ENCODE measurements at regions not wholly inside any gene's neighbourhood (a gene's known extent, or its start where the extent isn't known, plus 50 kb on each side); places are given as distances from the start of the nearest gene placed in this dataset.
"Not testable (repeated sequence)": the region's sequence is repeated elsewhere in the genome, so short reads cannot be mapped to it uniquely, and the experiment has no call there.

GRCh38 chr22:11605468-11605981, 3922.5 kb upstream of the OR11H1 start:
- no peak overlapping the region for H3K4me3 Mint-ChIP-seq (ENCODE audit: unreplicated experiment)
- peaks cover 8% of the 10 kb centered on the region for H3K27me3 Mint-ChIP-seq (ENCODE audit: unreplicated experiment)
- peaks cover 11% of the 10 kb centered on the region for H3K36me3 Mint-ChIP-seq (ENCODE audit: unreplicated experiment)
- no peak overlapping the region for H3K27ac Mint-ChIP-seq (ENCODE audit: unreplicated experiment)
- no peak for DNase-seq
- no peaks in the 10 kb centered on the region for H3K4me1 Mint-ChIP-seq (ENCODE audit: low read depth, unreplicated experiment)
- H3K9me3 Mint-ChIP-seq (ENCODE audit: unreplicated experiment) = peaks cover 32% of the 10 kb centered on the region
- no peak for TF ChIP-seq CTCF (IDR thresholded peaks at IDR 0.05; ENCODE audit: partially characterized antibody, unreplicated experiment)

GRCh38 chr22:11606047-11607000, 3921.7 kb upstream of the OR11H1 start:
- Mint-ChIP-seq H3K9me3 (ENCODE audit: unreplicated experiment) (peaks cover 37% of the 10 kb centered on the region), H3K27me3 (ENCODE audit: unreplicated experiment) (peaks cover 13% of the 10 kb centered on the region), H3K36me3 (ENCODE audit: unreplicated experiment) (peaks cover 17% of the 10 kb centered on the region)
- DNase-seq; H3K27ac Mint-ChIP-seq (ENCODE audit: unreplicated experiment); H3K4me3 Mint-ChIP-seq (ENCODE audit: unreplicated experiment); H3K4me1 Mint-ChIP-seq (ENCODE audit: low read depth, unreplicated experiment): not testable (repeated sequence)

GRCh38 chr22:11607215-11607614, 3920.8 kb upstream of the OR11H1 start:
- H3K27me3 Mint-ChIP-seq (ENCODE audit: unreplicated experiment) = peaks cover 17% of the 10 kb centered on the region
- peaks cover 39% of the 10 kb centered on the region for H3K9me3 Mint-ChIP-seq (ENCODE audit: unreplicated experiment)
- H3K27ac Mint-ChIP-seq (ENCODE audit: unreplicated experiment); DNase-seq; H3K4me1 Mint-ChIP-seq (ENCODE audit: low read depth, unreplicated experiment); H3K4me3 Mint-ChIP-seq (ENCODE audit: unreplicated experiment): not testable (repeated sequence)
- peaks cover 24% of the 10 kb centered on the region for H3K36me3 Mint-ChIP-seq (ENCODE audit: unreplicated experiment)

GRCh38 chr22:11608486-11608885, 3919.5 kb upstream of the OR11H1 start:
- not testable (repeated sequence) for H3K27ac Mint-ChIP-seq (ENCODE audit: unreplicated experiment); H3K4me3 Mint-ChIP-seq (ENCODE audit: unreplicated experiment); H3K4me1 Mint-ChIP-seq (ENCODE audit: low read depth, unreplicated experiment); DNase-seq
- peaks cover 47% of the 10 kb centered on the region for H3K9me3 Mint-ChIP-seq (ENCODE audit: unreplicated experiment)
- H3K27me3 Mint-ChIP-seq (ENCODE audit: unreplicated experiment) = peaks cover 20% of the 10 kb centered on the region
- peaks cover 28% of the 10 kb centered on the region for H3K36me3 Mint-ChIP-seq (ENCODE audit: unreplicated experiment)

GRCh38 chr22:11609193-11609592, 3918.8 kb upstream of the OR11H1 start:
- H3K27ac Mint-ChIP-seq (ENCODE audit: unreplicated experiment); DNase-seq; H3K4me1 Mint-ChIP-seq (ENCODE audit: low read depth, unreplicated experiment); H3K4me3 Mint-ChIP-seq (ENCODE audit: unreplicated experiment): not testable (repeated sequence)
- peaks cover 50% of the 10 kb centered on the region for H3K9me3 Mint-ChIP-seq (ENCODE audit: unreplicated experiment)
- peaks cover 23% of the 10 kb centered on the region for H3K27me3 Mint-ChIP-seq (ENCODE audit: unreplicated experiment)
- peaks cover 28% of the 10 kb centered on the region for H3K36me3 Mint-ChIP-seq (ENCODE audit: unreplicated experiment)

GRCh38 chr22:11611280-11611679, 3916.7 kb upstream of the OR11H1 start:
- peaks cover 63% of the 10 kb centered on the region for H3K9me3 Mint-ChIP-seq (ENCODE audit: unreplicated experiment)
- not testable (repeated sequence) for H3K4me1 Mint-ChIP-seq (ENCODE audit: low read depth, unreplicated experiment); H3K27ac Mint-ChIP-seq (ENCODE audit: unreplicated experiment); DNase-seq; H3K4me3 Mint-ChIP-seq (ENCODE audit: unreplicated experiment)
- peaks cover 28% of the 10 kb centered on the region for H3K36me3 Mint-ChIP-seq (ENCODE audit: unreplicated experiment)
- peaks cover 28% of the 10 kb centered on the region for H3K27me3 Mint-ChIP-seq (ENCODE audit: unreplicated experiment)

GRCh38 chr22:11611876-11612275, 3916.1 kb upstream of the OR11H1 start:
- not testable (repeated sequence) for DNase-seq; H3K27ac Mint-ChIP-seq (ENCODE audit: unreplicated experiment); H3K4me3 Mint-ChIP-seq (ENCODE audit: unreplicated experiment); H3K4me1 Mint-ChIP-seq (ENCODE audit: low read depth, unreplicated experiment)
- peaks cover 67% of the 10 kb centered on the region for H3K9me3 Mint-ChIP-seq (ENCODE audit: unreplicated experiment)
- peaks cover 31% of the 10 kb centered on the region for H3K27me3 Mint-ChIP-seq (ENCODE audit: unreplicated experiment)
- peaks cover 31% of the 10 kb centered on the region for H3K36me3 Mint-ChIP-seq (ENCODE audit: unreplicated experiment)

GRCh38 chr22:11613081-11613897, 3914.7 kb upstream of the OR11H1 start:
- Mint-ChIP-seq H3K36me3 (ENCODE audit: unreplicated experiment) (peaks cover 41% of the 10 kb centered on the region), H3K9me3 (ENCODE audit: unreplicated experiment) (peaks cover 71% of the 10 kb centered on the region), H3K27me3 (ENCODE audit: unreplicated experiment) (peaks cover 38% of the 10 kb centered on the region)
- H3K4me3 Mint-ChIP-seq (ENCODE audit: unreplicated experiment); DNase-seq; H3K4me1 Mint-ChIP-seq (ENCODE audit: low read depth, unreplicated experiment); H3K27ac Mint-ChIP-seq (ENCODE audit: unreplicated experiment): not testable (repeated sequence)

Measured in glutamatergic neuron (in vitro differentiated cells).